PC-9 (cell line): ENCODE measurements at regions not wholly inside any gene's neighbourhood (a gene's known extent, or its start where the extent isn't known, plus 50 kb on each side); places are given as distances from the start of the nearest gene placed in this dataset.

Experiments used
- CTCF ChIP-seq: fragments of 200-600 bp; sonication (generic); conservative IDR thresholded peaks from 2 replicates; pipeline ENCODE4 v1.6.1; 2017; ENCODE audit warnings: mixed run types, antibody characterized with exemption, mild to moderate bottlenecking, moderate library complexity
- EZH2 ChIP-seq: fragments of 200-600 bp; sonication (generic); IDR thresholded peaks from 2 replicates; pipeline ENCODE4 v1.8.0; 2017; ENCODE audit warnings: antibody characterized with exemption, low read depth

- TF ChIP-seq EZH2 (no peak), CTCF (no peak)
Observed at GRCh38 chr6:114608091-114608490, 265.3 kb upstream of the HS3ST5 start.
